GM18907 (cell line): ENCODE measurements at regions not wholly inside any gene's neighbourhood (a gene's known extent, or its start where the extent isn't known, plus 50 kb on each side); places are given as distances from the start of the nearest gene placed in this dataset.
"Not testable (repeated sequence)": the region's sequence is repeated elsewhere in the genome, so short reads cannot be mapped to it uniquely, and the experiment has no call there.

Experiments used
- ATAC-seq: cut with Tn5 transposase; IDR thresholded peaks from one replicate; pipeline ENCODE4 v1.9.1; 2021; ENCODE audit warnings: mild to moderate bottlenecking, moderate library complexity; ENCODE audit not compliant: unreplicated experiment

DNA sequence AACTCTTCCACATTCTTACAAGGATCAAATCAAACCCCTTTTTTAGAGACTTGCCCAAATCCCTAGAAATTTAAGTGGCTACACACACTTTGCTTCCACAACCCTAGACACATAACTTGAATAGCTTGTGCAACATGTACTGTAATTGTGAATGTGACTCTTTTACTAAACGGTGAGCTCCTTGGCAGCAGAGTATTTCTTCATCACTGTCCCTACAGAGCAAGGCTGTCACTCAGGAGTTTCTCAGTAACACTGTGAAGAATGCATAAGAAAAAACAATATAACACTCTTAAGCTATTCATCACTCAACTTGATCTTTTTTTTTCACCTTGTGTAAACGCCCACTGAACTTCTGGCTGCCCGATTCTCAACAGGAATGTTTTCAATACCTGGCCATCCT, 53.8 kb upstream of the ADAMTS18 start:
- no peak for ATAC-seq

DNA sequence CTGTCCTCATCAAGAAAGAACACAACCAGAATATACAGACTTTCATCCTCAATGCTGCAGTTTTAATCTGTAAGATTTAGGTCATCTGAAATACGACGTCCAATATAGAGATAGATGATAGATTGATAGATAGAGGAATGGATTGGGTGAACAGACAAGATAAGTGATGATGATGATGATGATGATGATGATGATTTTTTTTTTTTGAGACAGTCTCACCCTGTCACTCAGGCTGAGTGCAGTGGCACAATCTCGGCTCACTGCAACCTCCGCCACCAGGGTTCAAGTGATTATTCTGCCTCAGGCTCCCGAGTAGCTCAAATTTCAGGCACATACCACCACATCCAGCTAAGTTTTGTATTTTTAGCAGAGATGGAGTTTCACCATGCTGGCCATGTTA, 56.3 kb upstream of the ADAMTS18 start:
- no peak for ATAC-seq

GRCh38 chr16:77496934-77497333, 62.1 kb upstream of the ADAMTS18 start:
- no peak for ATAC-seq

- ATAC-seq = no peak
Observed at GRCh38 chr16:77499373-77500285, 64.8 kb upstream of the ADAMTS18 start.

GRCh38 chr16:77500286-77500598, 65.4 kb upstream of the ADAMTS18 start:
- no peak for ATAC-seq

DNA sequence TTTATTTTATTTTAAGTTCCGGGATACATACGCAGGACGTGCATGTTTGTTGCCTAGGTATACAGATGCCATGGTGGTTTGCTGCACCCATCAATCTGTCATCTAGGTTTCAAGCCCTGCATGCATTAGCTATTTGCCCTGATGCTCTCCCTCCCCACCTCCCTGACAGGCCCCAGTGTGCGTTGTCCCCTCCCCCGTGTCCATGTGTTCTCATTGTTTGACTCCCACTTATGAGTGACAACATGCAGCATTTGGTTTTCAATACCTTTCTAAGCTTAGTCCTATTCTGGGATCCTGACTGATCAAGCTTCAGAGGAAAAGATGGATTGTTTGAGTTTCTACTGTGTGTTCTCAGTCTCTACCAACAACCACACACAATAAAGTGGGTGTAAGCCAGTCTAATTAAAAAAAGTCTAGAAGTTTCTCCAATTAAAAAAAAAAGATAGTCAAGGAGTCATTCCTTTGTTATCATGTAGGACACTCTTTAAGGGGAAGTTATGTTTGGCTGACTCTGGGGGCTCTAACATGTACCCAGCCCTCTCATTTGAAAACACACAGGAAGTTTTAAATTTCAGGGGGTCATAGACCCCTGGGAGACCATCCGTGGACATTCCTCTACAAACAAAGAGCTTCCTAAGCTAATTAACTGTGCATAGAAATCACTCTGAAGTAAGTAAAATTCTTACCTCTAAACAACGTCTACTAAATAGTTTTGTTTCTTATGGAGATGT, 66.3 kb upstream of the ADAMTS18 start:
- ATAC-seq = no peak

DNA sequence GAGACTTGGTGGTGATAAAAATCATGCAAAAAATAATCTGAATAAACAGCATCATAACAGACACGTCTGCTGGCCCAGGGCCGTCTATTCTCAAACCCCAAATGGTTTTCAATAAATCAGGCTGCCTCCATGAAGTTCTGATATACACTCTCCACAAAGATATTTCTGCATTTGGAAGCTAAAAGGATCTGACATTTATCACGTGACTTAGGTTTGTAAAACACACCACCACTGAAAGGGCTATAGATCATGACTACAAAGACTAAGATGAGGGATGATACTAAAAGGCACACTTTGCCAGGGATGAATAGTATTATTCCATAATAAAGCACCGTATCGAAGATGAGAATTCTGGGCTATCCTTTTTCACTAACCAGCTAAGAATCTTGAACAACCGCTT, 67.6 kb upstream of the ADAMTS18 start:
- no peak for ATAC-seq

- not testable (repeated sequence) for ATAC-seq
Observed at GRCh38 chr16:77506492-77506891, 71.7 kb upstream of the ADAMTS18 start.

DNA sequence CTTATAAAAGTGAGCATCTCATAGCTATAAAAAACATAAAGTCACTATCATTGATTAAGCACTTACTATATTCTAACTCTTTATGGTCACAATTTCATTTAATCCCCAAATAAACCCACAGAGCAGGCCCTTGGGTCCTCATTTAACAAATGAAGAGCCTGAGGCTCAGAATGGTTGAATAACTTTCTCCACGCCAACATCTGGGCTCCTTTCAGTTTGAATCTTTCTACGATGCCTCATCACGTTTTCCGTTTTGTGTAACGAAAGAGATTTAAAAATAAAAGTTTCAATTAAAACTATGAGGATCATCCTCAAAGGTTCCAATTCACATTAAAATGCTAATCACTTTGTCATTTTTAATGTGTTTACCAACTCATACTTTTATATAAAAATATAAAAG, 74.2 kb upstream of the ADAMTS18 start:
- no peak for ATAC-seq

GRCh38 chr16:77509796-77510195, 75.0 kb upstream of the ADAMTS18 start:
- ATAC-seq = no peak

GRCh38 chr16:77511053-77511452, 76.2 kb upstream of the ADAMTS18 start:
- no peak for ATAC-seq

- no peak for ATAC-seq
Observed at GRCh38 chr16:77514500-77515220, 79.8 kb upstream of the ADAMTS18 start.

GRCh38 chr16:77525226-77525625, 90.4 kb upstream of the ADAMTS18 start:
- not testable (repeated sequence) for ATAC-seq

DNA sequence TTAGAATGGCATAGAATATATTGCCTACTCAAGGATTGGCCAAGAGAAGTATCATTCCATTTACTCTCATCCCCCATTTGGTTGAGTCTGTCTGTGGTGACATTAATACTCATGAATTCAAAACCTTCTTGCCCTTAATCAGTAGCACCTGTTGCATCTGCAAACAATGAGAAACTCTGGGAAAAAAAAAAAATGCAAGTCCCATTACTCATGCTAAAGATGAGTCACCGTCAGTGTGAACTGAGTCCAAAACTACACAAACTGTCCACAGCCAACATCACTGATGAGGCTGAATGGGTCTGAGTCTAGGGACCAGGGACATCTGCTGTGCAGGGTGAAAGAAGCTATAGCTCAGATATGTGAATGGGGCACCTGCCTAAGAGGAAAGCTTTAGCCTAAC, 96.9 kb upstream of the ADAMTS18 start:
- ATAC-seq = no peak

DNA sequence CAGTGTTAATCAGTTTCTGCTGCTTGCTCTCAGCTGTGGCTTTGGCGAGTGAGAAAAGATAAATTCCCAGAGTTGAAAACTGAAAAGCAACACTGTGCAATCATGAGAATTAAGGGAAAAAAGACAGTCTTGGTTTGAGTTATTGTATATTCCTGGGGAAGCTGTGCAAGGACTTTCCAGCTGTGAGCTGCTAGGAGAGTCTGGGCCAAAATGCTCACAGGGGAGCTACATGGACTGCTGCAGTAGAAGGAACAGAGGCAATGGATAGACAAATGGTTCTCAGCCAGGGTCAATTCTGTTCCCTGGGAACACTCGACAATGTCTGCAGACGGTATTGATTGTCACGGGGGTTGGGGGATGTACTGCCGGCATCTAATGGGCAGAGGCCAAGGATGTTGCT, 102.0 kb upstream of the ADAMTS18 start:
- ATAC-seq = no peak

DNA sequence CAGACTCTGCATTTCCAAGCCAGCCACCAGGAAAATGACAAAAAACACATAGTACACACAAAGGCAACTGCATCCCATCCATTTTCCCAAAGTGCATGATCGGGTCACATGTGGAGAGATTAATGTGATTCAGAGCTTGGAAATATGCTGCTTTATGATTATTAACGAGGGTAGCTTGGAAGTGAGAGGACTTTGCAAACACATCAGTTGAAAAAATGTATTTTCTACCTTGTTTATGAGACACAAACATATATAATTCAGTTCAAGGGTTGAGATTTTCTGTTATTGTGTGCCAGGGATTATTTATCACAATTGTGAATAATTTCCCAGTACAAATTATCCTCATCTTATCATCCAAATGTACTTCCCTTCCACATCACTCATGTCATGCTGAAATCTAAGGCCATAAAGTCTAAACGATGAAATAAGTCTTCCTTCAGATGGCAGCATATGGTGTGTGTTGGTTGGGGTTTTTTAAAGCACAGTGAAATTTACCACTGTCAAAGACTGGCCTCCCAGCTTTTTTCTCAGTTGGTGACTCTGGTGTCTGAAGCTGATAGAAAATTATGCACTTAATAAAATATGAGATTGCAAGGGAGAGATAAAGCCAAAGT, 104.7 kb upstream of the ADAMTS18 start:
- no peak for ATAC-seq

GRCh38 chr16:77540646-77541045, 105.8 kb upstream of the ADAMTS18 start:
- no peak for ATAC-seq

DNA sequence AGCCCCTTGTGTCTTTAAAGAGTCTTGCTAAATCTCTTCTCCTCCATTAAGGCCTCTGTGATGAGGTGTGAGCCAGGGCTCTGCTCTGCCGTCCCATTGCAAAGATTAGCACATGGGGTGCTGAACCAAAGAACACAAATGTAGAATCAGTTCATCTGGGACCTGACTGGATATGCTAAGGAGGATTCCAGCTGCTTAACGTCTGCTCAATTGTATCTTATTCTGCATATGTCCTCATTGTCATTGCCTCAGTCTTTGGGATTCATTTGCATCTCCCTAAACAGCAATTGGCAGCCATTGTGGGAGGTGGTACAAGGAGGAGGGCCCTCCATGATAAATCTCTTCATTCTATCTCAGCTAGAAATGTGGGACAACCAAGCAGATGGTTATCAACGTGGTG, 106.3 kb upstream of the ADAMTS18 start:
- ATAC-seq = no peak

DNA sequence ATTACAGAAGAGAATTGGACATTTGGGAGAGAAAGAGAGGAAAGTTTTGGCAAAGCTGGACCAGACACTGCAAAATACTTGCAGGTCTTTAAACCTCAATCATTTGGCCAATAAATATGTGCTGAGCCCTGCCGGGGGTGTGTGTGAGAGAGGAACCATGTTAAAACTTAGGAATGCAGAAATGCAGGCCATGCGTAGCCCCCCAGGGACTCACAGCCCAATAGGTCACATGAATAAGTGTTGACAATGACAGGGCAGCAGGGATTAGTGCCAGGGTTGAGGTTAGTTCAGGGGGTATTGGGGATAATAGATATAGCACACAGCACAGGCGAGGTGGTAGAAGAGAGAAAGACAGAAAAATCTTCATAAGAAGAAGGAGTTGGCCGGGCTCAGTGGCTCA, 113.3 kb upstream of the ADAMTS18 start:
- ATAC-seq = no peak

GRCh38 chr16:77548766-77549165, 113.9 kb upstream of the ADAMTS18 start:
- no peak for ATAC-seq

- no peak for ATAC-seq
Observed at GRCh38 chr16:77549876-77550275, 115.0 kb upstream of the ADAMTS18 start.
